ENCODE measurements at regions not wholly inside any gene's neighbourhood (a gene's known extent, or its start where the extent isn't known, plus 50 kb on each side); places are given as distances from the start of the nearest gene placed in this dataset.

- POLR2A ChIA-PET, result no interaction called here
These were observed 168.4 kb downstream of the TUSC7 start for GRCh38 chr3:116877968-116878367.

GRCh38 chr3:116886202-116886893 is 176.8 kb downstream of the TUSC7 start:
- CTCF ChIA-PET, result interaction anchor here (1.0 to 1.4 kb wide), 2 partner anchors 26 to 485 kb away, joined by 3 read pairs; no protein-coding TSS in a partner anchor
- POLR2A ChIA-PET, result no interaction called here
- TF ChIP-seq CTCF (IDR thresholded peaks at IDR 0.05; ENCODE audit: control extremely low read depth, extremely low read depth, low read depth, missing control alignments), result no peak
- DNase-seq (ENCODE audit: extremely low spot score), result peak; percentile 10

More at GRCh38 chr3:116877968-116878367, 168.4 kb downstream of the TUSC7 start:
- no peak for TF ChIP-seq CTCF (IDR thresholded peaks at IDR 0.05; ENCODE audit: control extremely low read depth, extremely low read depth, low read depth, missing control alignments)
- DNase-seq (ENCODE audit: extremely low spot score), result no peak
- CTCF ChIA-PET, result no interaction called here

- ChIA-PET CTCF (no interaction called here), POLR2A (no interaction called here)
- DNase-seq (ENCODE audit: extremely low spot score), result no peak
- no peak for TF ChIP-seq CTCF (IDR thresholded peaks at IDR 0.05; ENCODE audit: control extremely low read depth, extremely low read depth, low read depth, missing control alignments)
These were observed 186.5 kb downstream of the TUSC7 start for GRCh38 chr3:116896116-116896515.

- CTCF ChIA-PET, result no interaction called here
- no peak for TF ChIP-seq CTCF (IDR thresholded peaks at IDR 0.05; ENCODE audit: control extremely low read depth, extremely low read depth, low read depth, missing control alignments)
- POLR2A ChIA-PET, result no interaction called here
- no peak for DNase-seq (ENCODE audit: extremely low spot score)
These were observed 187.8 kb downstream of the TUSC7 start for GRCh38 chr3:116897382-116897781.

GRCh38 chr3:116899253-116899652 is 189.7 kb downstream of the TUSC7 start:
- POLR2A ChIA-PET, result no interaction called here
- no peak for DNase-seq (ENCODE audit: extremely low spot score)
- TF ChIP-seq CTCF (IDR thresholded peaks at IDR 0.05; ENCODE audit: control extremely low read depth, extremely low read depth, low read depth, missing control alignments), result no peak
- CTCF ChIA-PET, result interaction anchor here (1.5 kb wide), 2 partner anchors 13 to 82 kb away, joined by 3 read pairs; no protein-coding TSS in a partner anchor

GRCh38 chr3:116905334-116905733 is 195.8 kb downstream of the TUSC7 start:
- ChIA-PET POLR2A (no interaction called here), CTCF (interaction anchor here (1.5 to 3.7 kb wide), 2 partner anchors 16 to 24 kb away, joined by 5 to 8 read pairs; no protein-coding TSS in a partner anchor)
- no peak for DNase-seq (ENCODE audit: extremely low spot score)
- TF ChIP-seq CTCF (IDR thresholded peaks at IDR 0.05; ENCODE audit: control extremely low read depth, extremely low read depth, low read depth, missing control alignments), result no peak
